HG02610 (cell line): ENCODE measurements at regions not wholly inside any gene's neighbourhood (a gene's known extent, or its start where the extent isn't known, plus 50 kb on each side); places are given as distances from the start of the nearest gene placed in this dataset.

ENCODE experiments used
- ATAC-seq: cut with Tn5 transposase; IDR thresholded peaks from one replicate; pipeline ENCODE4 v1.9.1; 2021; ENCODE audit warnings: mild to moderate bottlenecking, moderate library complexity; ENCODE audit not compliant: unreplicated experiment

- no peak for ATAC-seq
These were observed 69.8 kb upstream of the NKX2-2 start for GRCh38 chr20:21583486-21584168.

- ATAC-seq = no peak
These were observed 63.7 kb upstream of the NKX2-2 start for GRCh38 chr20:21577551-21577950.

GRCh38 chr20:21575981-21576740 is 62.3 kb upstream of the NKX2-2 start:
- no peak for ATAC-seq

GRCh38 chr20:21575167-21575566 is 61.3 kb upstream of the NKX2-2 start:
- ATAC-seq = no peak

- no peak for ATAC-seq
These were observed 60.6 kb upstream of the NKX2-2 start for GRCh38 chr20:21574443-21574842.

- ATAC-seq = no peak
These were observed 59.4 kb upstream of the NKX2-2 start for GRCh38 chr20:21573259-21573658.

GRCh38 chr20:21571841-21572690 is 58.2 kb upstream of the NKX2-2 start:
- no peak for ATAC-seq

GRCh38 chr20:21570285-21570992 is 56.6 kb upstream of the NKX2-2 start:
- ATAC-seq = no peak

GRCh38 chr20:21569586-21569985 is 55.7 kb upstream of the NKX2-2 start:
- no peak for ATAC-seq

- no peak for ATAC-seq
These were observed 50.4 kb upstream of the NKX2-2 start for GRCh38 chr20:21564127-21564773.
